HG02885 (cell line): ENCODE measurements at regions not wholly inside any gene's neighbourhood (a gene's known extent, or its start where the extent isn't known, plus 50 kb on each side); places are given as distances from the start of the nearest gene placed in this dataset.
A peak's percentile ranks its signal among the peaks of the same experiment; 100 is the strongest.

ENCODE experiments used
- ATAC-seq: cut with Tn5 transposase; IDR thresholded peaks from one replicate; pipeline ENCODE4 v1.9.1; 2021; ENCODE audit warnings: mild to moderate bottlenecking; ENCODE audit not compliant: unreplicated experiment, poor library complexity

- no peak for ATAC-seq
Measured at GRCh38 chr18:29651122-29651680, 1391.3 kb downstream of the DSC3 start.

- no peak for ATAC-seq
Measured at GRCh38 chr18:29648891-29649290, 1393.7 kb downstream of the DSC3 start.

GRCh38 chr18:29647700-29648099 is 1394.8 kb downstream of the DSC3 start:
- ATAC-seq, result no peak

GRCh38 chr18:29644276-29644675 is 1398.3 kb downstream of the DSC3 start:
- ATAC-seq, result no peak

GRCh38 chr18:29629493-29630036 is 1413.0 kb downstream of the DSC3 start:
- ATAC-seq, result no peak

GRCh38 chr18:29626094-29626493 is 1416.4 kb downstream of the DSC3 start:
- no peak for ATAC-seq

- ATAC-seq, result no peak
Measured at GRCh38 chr18:29616867-29617266, 1425.7 kb downstream of the DSC3 start.

GRCh38 chr18:29608982-29609381 is 1432.1 kb upstream of the CDH2 start:
- no peak for ATAC-seq

- ATAC-seq, result no peak
Measured at GRCh38 chr18:29605365-29605764, 1428.4 kb upstream of the CDH2 start.

- ATAC-seq, result no peak
Measured at GRCh38 chr18:29596959-29597358, 1420.0 kb upstream of the CDH2 start.

- ATAC-seq, result no peak
Measured at GRCh38 chr18:29594493-29594892, 1417.6 kb upstream of the CDH2 start.

- no peak for ATAC-seq
Measured at GRCh38 chr18:29588446-29589100, 1411.6 kb upstream of the CDH2 start.

GRCh38 chr18:29586210-29586609 is 1409.3 kb upstream of the CDH2 start:
- no peak for ATAC-seq

- peak; percentile 97 for ATAC-seq
Measured at GRCh38 chr18:29560270-29560669, 1383.3 kb upstream of the CDH2 start.

GRCh38 chr18:29556070-29556469 is 1379.1 kb upstream of the CDH2 start:
- no peak for ATAC-seq

GRCh38 chr18:29549759-29550158 is 1372.8 kb upstream of the CDH2 start:
- no peak for ATAC-seq

GRCh38 chr18:29547626-29548025 is 1370.7 kb upstream of the CDH2 start:
- no peak for ATAC-seq

- ATAC-seq, result no peak
Measured at GRCh38 chr18:29540548-29540947, 1363.6 kb upstream of the CDH2 start.

- no peak for ATAC-seq
Measured at GRCh38 chr18:29531746-29532145, 1354.8 kb upstream of the CDH2 start.

GRCh38 chr18:29523371-29523770 is 1346.4 kb upstream of the CDH2 start:
- ATAC-seq, result no peak

GRCh38 chr18:29512761-29513160 is 1335.8 kb upstream of the CDH2 start:
- peak; percentile 25 for ATAC-seq

GRCh38 chr18:29512203-29512602 is 1335.3 kb upstream of the CDH2 start:
- ATAC-seq, result peak; percentile 58
